HEK293 (cell line): ENCODE measurements at regions not wholly inside any gene's neighbourhood (a gene's known extent, or its start where the extent isn't known, plus 50 kb on each side); places are given as distances from the start of the nearest gene placed in this dataset.
"Not testable (repeated sequence)": the region's sequence is repeated elsewhere in the genome, so short reads cannot be mapped to it uniquely, and the experiment has no call there.

Source experiments
- CTCF ChIA-PET: fragments of 350-600 bp; formaldehyde crosslinking; extraction: SDS; loops from one replicate; lab custom pipeline; 2021; ENCODE audit warnings: antibody characterized with exemption; lab: Yijun Ruan, JAX
- POLR2A ChIA-PET: fragments of 300-600 bp; formaldehyde crosslinking; extraction: SDS; loops from one replicate; lab custom pipeline; 2020; ENCODE audit warnings: antibody characterized with exemption, inconsistent platforms; lab: Yijun Ruan, JAX
- H3K27ac ChIP-seq: fragments of 200-500 bp; sonication (Bioruptor generic); 2 replicates; pipeline ENCODE4 v1.5.1; 2014; ENCODE audit warnings: low read depth, low read length, control low read depth, inconsistent platforms; ENCODE audit errors: extremely low read depth
- H3K36me3 ChIP-seq, 2 experiments: fragments of 200-500 bp in 1 of 2; sonication (Bioruptor generic) in 1 of 2; 1 replicate in 1 of 2; 2 replicates in 1 of 2; pipeline ENCODE4 v1.5.1; 2014 to 2017; ENCODE audit warnings: inconsistent platforms in 2 of 2, low read length in 2 of 2; ENCODE audit not compliant: control insufficient read depth in 2 of 2, insufficient read depth in 1 of 2
- H3K4me1 ChIP-seq: fragments of 200-500 bp; sonication (Bioruptor generic); 2 replicates; pipeline ENCODE4 v1.5.1; 2014; ENCODE audit warnings: mild to moderate bottlenecking, low read length, inconsistent platforms; ENCODE audit not compliant: control insufficient read depth, insufficient read depth
- H3K4me3 ChIP-seq: 2 replicates; pipeline ENCODE4 v1.5.1; 2011; ENCODE audit warnings: low read depth, mild to moderate bottlenecking, control low read depth, low read length, moderate library complexity
- H3K9me3 ChIP-seq: fragments of 200-500 bp; sonication (Bioruptor generic); 2 replicates; pipeline ENCODE4 v1.5.1; 2014; ENCODE audit warnings: low read depth, low read length, inconsistent platforms; ENCODE audit not compliant: control insufficient read depth, insufficient read depth
- FEZF1 ChIP-seq: fragments of 450-650 bp; formaldehyde crosslinking; IDR thresholded peaks from 2 replicates; pipeline ENCODE4 v1.5.1; 2016; ENCODE audit warnings: missing biosample characterization, missing genetic modification characterization
- GFI1B ChIP-seq: fragments of 450-650 bp; formaldehyde crosslinking; IDR thresholded peaks from 2 replicates; pipeline ENCODE4 v1.5.1; 2016; ENCODE audit warnings: missing biosample characterization, missing genetic modification characterization
- KLF8 ChIP-seq: fragments of 450-650 bp; formaldehyde crosslinking; IDR thresholded peaks from 2 replicates; pipeline ENCODE4 v1.5.1; 2016; ENCODE audit warnings: missing biosample characterization, missing genetic modification characterization
- ZNF132 ChIP-seq: fragments of 450-650 bp; formaldehyde crosslinking; IDR thresholded peaks from 2 replicates; pipeline ENCODE4 v1.5.1; 2017; ENCODE audit warnings: missing biosample characterization, missing genetic modification characterization, borderline replicate concordance
- ZNF23 ChIP-seq: fragments of 450-650 bp; formaldehyde crosslinking; IDR thresholded peaks from 2 replicates; pipeline ENCODE4 v1.5.1; 2016; ENCODE audit warnings: missing biosample characterization, missing genetic modification characterization, borderline replicate concordance
- ZNF362 ChIP-seq: fragments of 450-650 bp; formaldehyde crosslinking; IDR thresholded peaks from 2 replicates; pipeline ENCODE4 v1.5.1; 2016; ENCODE audit warnings: missing biosample characterization, missing genetic modification characterization
- ZNF391 ChIP-seq: fragments of 450-650 bp; formaldehyde crosslinking; IDR thresholded peaks from 2 replicates; pipeline ENCODE4 v1.5.1; 2016; ENCODE audit warnings: low read depth, missing biosample characterization, missing genetic modification characterization, borderline replicate concordance
- ZNF580 ChIP-seq: fragments of 450-650 bp; formaldehyde crosslinking; IDR thresholded peaks from 2 replicates; pipeline ENCODE4 v1.5.1; 2016; ENCODE audit warnings: missing biosample characterization, missing genetic modification characterization
- ZNF596 ChIP-seq: fragments of 450-650 bp; IDR thresholded peaks from 2 replicates; pipeline ENCODE4 v1.5.0; 2018; ENCODE audit warnings: missing biosample characterization, mild to moderate bottlenecking, missing genetic modification characterization, moderate library complexity
- ZNF654 ChIP-seq: fragments of 450-650 bp; formaldehyde crosslinking; IDR thresholded peaks from 2 replicates; pipeline ENCODE4 v1.5.1; 2016; ENCODE audit warnings: low read depth, missing biosample characterization, missing genetic modification characterization
- ZNF843 ChIP-seq: fragments of 450-650 bp; formaldehyde crosslinking; IDR thresholded peaks from 2 replicates; pipeline ENCODE4 v1.5.1; 2016; ENCODE audit warnings: missing biosample characterization, missing genetic modification characterization
- TF ChIP-seq, protein P1 (sequence below): fragments of 450-650 bp; formaldehyde crosslinking; IDR thresholded peaks from 2 replicates; pipeline ENCODE4 v1.5.1; 2016; ENCODE audit warnings: missing biosample characterization, missing genetic modification characterization

DNA sequence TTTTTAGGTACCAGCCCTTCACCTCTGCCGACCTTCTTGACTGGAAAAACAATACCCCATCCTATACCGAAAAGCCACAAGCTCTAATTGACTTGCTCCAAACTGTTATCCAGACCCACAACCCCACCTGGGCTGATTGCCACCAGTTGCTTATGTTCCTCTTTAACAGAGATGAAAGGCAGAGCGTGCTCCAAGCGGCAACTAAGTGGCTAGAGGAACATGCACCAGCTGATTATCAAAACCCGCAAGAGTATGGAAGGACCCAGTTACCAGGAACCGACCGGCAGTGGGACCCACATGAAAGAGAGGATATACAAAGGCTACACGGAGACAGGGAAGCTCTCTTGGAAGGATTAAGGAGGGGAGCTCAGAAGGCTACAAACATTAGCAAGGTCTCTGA, 86.1 kb upstream of the TANC1 start (continued):
- TF ChIP-seq GFI1B (tag by site-specific recombination) = no peak

DNA sequence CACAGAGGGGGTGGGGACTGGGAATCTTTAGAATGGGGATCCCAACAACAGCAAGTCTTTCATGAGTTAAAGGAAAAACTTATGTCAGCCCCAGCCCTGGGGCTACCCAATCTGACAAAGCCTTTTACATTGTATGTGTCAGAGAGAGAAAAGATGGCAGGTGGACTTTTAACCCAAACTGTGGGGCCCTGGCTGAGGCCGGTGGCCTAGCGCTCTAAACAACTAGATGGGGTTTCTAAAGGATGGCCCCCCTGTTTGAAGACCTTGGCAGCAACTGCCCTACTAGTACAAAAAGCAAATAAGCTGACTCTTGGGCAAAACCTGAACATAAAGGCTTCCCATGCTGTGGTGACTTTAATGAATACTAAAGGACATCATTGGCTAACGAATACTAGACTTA, 83.9 kb upstream of the TANC1 start:
- H3K27ac ChIP-seq, H3K4me1 ChIP-seq, H3K9me3 ChIP-seq, H3K4me3 ChIP-seq, H3K36me3 ChIP-seq, POLR2A ChIA-PET: not testable (repeated sequence)
- CTCF ChIA-PET = interaction anchor here (0.5 to 0.6 kb wide), 2 partner anchors 536 to 1494 kb away, joined by 3 to 4 read pairs; no protein-coding TSS in a partner anchor

DNA sequence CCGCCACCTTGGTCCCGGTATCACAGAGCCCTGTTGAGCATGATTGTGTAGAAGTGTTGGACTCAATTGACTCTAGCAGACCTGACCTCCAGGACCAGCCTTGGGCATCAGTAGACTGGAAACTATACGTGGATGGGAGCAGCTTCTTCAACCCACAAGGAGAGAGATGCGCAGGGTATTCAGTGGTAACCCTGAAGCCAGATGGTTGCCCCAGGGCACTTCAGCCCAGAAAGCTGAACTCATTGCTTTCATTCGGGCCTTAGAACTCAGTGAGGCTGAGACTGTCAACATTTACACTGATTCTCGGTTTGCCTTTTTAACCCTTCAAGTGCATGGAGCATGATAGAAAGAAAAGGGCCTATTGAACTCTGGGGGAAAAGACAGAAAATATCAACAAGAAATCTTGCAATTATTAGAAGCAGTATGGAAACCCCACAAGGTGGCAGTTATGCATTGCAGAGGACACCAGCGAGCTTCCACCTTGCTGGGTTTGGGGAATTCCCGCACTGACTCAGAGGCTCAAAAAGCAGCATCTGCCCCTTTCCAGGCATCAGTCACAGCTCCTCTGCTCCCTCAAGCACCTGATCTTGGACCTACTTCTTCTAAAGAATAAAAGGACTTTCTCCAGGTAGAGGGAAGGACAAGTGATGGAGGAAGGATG, 83.3 kb upstream of the TANC1 start:
- H3K4me3 ChIP-seq, H3K4me1 ChIP-seq, H3K36me3 ChIP-seq, POLR2A ChIA-PET, H3K27ac ChIP-seq, H3K9me3 ChIP-seq: not testable (repeated sequence)
- TF ChIP-seq ZNF654 (tag by site-specific recombination) = peak; percentile 11; the same call in 1 of the 2 replicates
- CTCF ChIA-PET = interaction anchor here (0.5 to 0.6 kb wide), 2 partner anchors 536 to 1493 kb away, joined by 3 to 4 read pairs; no protein-coding TSS in a partner anchor

GRCh38 chr2:158885679-158886050, 82.8 kb upstream of the TANC1 start:
- H3K27ac ChIP-seq, CTCF ChIA-PET: not testable (repeated sequence)

DNA sequence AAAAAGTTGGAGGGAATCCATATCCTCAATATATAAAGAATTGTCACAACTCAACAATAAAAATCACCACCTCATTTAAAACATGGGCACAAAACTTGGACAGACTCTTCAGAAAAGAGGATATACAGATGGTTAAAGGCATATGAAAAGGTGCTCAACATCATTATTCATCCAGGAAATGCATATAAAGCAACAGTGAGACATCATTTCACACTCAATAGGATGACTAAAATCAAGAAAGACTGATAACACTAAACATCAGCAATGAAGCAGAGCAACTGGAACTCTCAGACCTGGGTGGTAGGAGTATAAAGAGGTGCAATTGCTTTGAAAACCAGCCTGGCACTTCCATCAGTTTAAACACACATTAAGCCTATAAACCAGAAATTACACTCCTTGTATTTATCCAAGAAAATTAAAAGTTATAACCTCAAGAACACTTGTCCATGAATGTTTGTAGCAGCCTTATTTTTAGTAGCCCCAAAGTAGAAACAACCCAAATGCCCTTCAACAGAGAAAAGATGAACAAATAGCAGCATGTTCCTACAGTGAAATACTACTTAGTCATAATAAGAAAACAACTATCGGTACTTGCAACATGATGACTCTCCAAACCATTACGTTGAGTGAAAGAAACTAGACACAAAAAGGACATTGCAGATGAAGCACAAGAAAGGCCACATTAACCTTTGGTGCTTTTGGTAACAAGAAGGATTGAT, 79.1 kb upstream of the TANC1 start:
- ChIA-PET POLR2A (no interaction called here), CTCF (interaction anchor here (0.6 kb wide), 2 partner anchors 11 to 920 kb away, joined by 3 read pairs; no protein-coding TSS in a partner anchor)
- Histone ChIP-seq H3K27ac (no peak overlapping the region), H3K9me3 (no peaks in the 10 kb centered on the region), H3K4me3 (no peak overlapping the region), H3K36me3 (no peaks in the 10 kb centered on the region), H3K4me1 (no peaks in the 10 kb centered on the region; the same call in 1 of the 2 replicates)
- TF ChIP-seq FEZF1 (tag by site-specific recombination) (no peak), ZNF596 (no peak), ZNF132 (tag by site-specific recombination) (no peak), ZNF391 (tag by site-specific recombination) (no peak), ZNF362 (tag by site-specific recombination) (no peak)

More at GRCh38 chr2:158885679-158886050, 82.8 kb upstream of the TANC1 start:
- H3K36me3 ChIP-seq, POLR2A ChIA-PET, H3K9me3 ChIP-seq, H3K4me3 ChIP-seq, H3K4me1 ChIP-seq: not testable (repeated sequence)

DNA sequence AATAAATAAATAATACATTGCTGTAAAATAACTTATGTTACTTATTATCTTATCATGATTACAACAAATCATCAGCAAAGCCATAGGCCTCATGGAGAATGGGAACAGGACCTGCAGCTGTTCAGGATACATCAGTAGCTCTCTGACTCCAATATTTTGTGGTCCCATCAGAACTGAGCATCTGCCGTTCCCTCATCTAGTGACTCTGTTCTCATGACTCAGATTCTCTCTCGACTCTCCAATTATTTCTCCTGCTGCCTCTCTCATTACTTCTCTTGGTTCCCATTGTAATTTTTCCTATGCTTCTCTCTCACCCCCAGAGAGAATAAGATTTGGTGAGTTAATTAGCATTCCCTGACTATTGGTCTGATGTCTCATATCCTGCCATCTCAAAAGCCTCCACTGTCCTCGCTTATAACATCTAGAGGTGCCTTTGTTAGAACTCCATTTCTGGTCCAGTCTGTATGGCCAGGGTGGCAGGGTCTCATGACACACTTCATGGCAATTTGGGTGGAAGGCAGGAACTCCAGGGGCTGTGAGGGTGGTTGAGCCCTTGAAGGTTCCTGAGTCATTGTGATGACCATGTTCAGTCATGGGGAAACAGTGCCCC, 78.0 kb upstream of the TANC1 start:
- no peaks in the 10 kb centered on the region for H3K36me3 ChIP-seq
- ChIA-PET CTCF (interaction anchor here (0.6 to 1.3 kb wide), 2 partner anchors 10 to 919 kb away, joined by 3 read pairs; no protein-coding TSS in a partner anchor), POLR2A (no interaction called here)
- no peaks in the 10 kb centered on the region for H3K9me3 ChIP-seq
- no peak overlapping the region for H3K27ac ChIP-seq
- no peak overlapping the region for H3K4me3 ChIP-seq
- H3K4me1 ChIP-seq = no peaks in the 10 kb centered on the region; the same call in 1 of the 2 replicates
- no peak for TF ChIP-seq KLF8 (tag by site-specific recombination)
- TF ChIP-seq ZNF843 = no peak
- no peak for TF ChIP-seq ZNF132 (tag by site-specific recombination)
- TF ChIP-seq, protein P1, sequence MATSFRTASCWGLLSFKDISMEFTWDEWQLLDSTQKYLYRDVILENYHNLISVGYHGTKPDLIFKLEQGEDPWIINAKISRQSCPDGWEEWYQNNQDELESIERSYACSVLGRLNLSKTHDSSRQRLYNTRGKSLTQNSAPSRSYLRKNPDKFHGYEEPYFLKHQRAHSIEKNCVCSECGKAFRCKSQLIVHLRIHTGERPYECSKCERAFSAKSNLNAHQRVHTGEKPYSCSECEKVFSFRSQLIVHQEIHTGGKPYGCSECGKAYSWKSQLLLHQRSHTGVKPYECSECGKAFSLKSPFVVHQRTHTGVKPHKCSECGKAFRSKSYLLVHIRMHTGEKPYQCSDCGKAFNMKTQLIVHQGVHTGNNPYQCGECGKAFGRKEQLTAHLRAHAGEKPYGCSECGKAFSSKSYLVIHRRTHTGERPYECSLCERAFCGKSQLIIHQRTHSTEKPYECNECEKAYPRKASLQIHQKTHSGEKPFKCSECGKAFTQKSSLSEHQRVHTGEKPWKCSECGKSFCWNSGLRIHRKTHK = no peak
- no peak for TF ChIP-seq ZNF580 (tag by site-specific recombination)
- TF ChIP-seq ZNF23 (tag by site-specific recombination) = no peak
